OCI-LY1 (cell line): ENCODE measurements at regions not wholly inside any gene's neighbourhood (a gene's known extent, or its start where the extent isn't known, plus 50 kb on each side); places are given as distances from the start of the nearest gene placed in this dataset.

Source experiments
- CTCF ChIP-seq: fragments of 200-600 bp; sonication (generic), shearing (Covaris generic); IDR thresholded peaks from 2 replicates; pipeline ENCODE4 v1.5.1; 2017; ENCODE audit warnings: mild to moderate bottlenecking, antibody characterized with exemption, low read length, moderate library complexity, mixed read lengths
- EZH2 ChIP-seq: fragments of 200-600 bp; sonication (generic), shearing (Covaris generic); IDR thresholded peaks from 2 replicates; pipeline ENCODE4 v1.8.0; 2017; ENCODE audit warnings: borderline replicate concordance, mixed run types, mild to moderate bottlenecking, antibody characterized with exemption, low read length, moderate library complexity, mixed read lengths

GRCh38 chr17:31697838-31698237 is 161.2 kb downstream of the COPRS start:
- TF ChIP-seq CTCF (no peak), EZH2 (no peak)
